IgD-negative memory B cell (primary cell): ENCODE measurements at regions not wholly inside any gene's neighbourhood (a gene's known extent, or its start where the extent isn't known, plus 50 kb on each side); places are given as distances from the start of the nearest gene placed in this dataset.

Experiments used
- H3K27ac Mint-ChIP-seq, 3 donors: one replicate each; pipeline ENCODE4 v1.8.0; 2020 to 2022; ENCODE audit warnings: mild to moderate bottlenecking in 3 of 3, mixed read lengths in 3 of 3, moderate library complexity in 1 of 3
- H3K27me3 Mint-ChIP-seq: one replicate; pipeline ENCODE4 v1.8.0; 2021; ENCODE audit warnings: mixed read lengths
- H3K36me3 Mint-ChIP-seq: one replicate; pipeline ENCODE4 v1.8.0; 2020; ENCODE audit warnings: mild to moderate bottlenecking, mixed read lengths
- H3K4me1 Mint-ChIP-seq, 3 donors: one replicate each; pipeline ENCODE4 v1.8.0; 2020 to 2022; ENCODE audit warnings: mixed read lengths in 3 of 3, mild to moderate bottlenecking in 1 of 3
- H3K4me3 Mint-ChIP-seq, 4 donors: one replicate each; pipeline ENCODE4 v1.8.0; 2020 to 2022; ENCODE audit warnings: mild to moderate bottlenecking in 4 of 4, mixed read lengths in 4 of 4, moderate library complexity in 3 of 4
- H3K9me3 Mint-ChIP-seq, 3 donors: one replicate each; pipeline ENCODE4 v1.8.0; 2020 to 2021; ENCODE audit warnings: mixed read lengths in 3 of 3, mild to moderate bottlenecking in 1 of 3

DNA sequence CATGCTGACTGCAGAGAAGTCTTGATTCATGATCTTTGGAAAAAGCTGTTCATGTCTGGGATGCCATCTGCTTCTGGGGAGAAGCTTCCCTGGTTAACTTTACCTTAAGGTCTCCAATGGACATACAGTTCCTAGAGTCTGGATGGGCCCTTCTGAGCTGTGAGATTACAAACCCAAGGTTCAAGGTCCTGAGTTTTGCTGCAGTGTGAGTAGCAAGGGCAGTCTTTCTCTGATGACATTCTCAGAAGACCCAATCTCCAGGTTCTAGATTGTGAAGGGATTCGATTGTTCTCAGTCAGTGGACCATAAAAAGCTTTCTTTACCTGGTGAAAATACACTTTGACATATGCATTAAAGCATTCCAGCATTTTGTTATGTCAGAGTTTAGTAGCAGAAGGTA lies 179.2 kb downstream of the AASDH start:
- Mint-ChIP-seq H3K9me3 (peaks cover 2 to 12% (median 3%) of the 10 kb centered on the region in 3 donors), H3K27me3 (no peaks in the 10 kb centered on the region), H3K4me3 (no peak overlapping the region)

DNA sequence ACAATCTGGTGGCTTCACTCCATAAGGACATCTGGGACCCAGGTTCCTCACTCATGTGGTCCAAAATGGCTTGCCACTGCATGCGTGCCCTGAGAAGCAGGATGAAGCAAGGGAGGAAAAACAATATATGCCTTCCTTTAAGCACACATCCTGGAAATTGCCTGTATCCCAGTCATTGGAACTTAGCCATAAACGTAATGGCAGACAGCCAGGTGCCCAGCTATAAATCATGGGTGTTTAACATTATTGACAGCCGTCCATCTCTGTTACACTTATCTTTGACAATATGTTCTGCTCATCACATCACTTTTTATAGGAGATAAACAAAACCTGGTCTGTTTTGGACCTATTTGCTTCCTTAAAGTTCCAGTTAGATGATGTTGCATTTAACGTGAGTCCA lies 181.0 kb downstream of the AASDH start:
- peaks cover 4% of the 10 kb centered on the region for H3K36me3 Mint-ChIP-seq

More for the DNA sequence above, 179.2 kb downstream of the AASDH start:
- peaks cover 5% of the 10 kb centered on the region for H3K36me3 Mint-ChIP-seq
- H3K4me1 Mint-ChIP-seq = no peaks in the 10 kb centered on the region
- H3K27ac Mint-ChIP-seq = no peak overlapping the region

DNA sequence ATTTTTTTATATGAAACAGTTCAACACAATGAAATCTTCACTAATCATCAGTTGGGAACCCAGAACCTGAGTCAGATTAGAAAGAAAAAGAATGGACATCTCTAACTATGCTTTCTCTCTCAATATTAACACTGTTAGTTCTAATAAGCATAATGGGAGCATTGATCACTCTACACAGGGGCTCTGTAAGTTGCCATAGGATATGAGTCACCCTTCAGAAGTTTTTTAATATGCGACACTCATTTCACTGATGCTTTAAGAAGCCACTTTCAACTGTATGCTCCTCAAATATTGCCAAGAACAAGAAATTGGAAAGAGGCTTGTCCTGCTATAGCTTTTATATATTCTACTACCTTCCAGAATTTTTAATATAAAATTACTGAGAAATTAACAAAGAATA lies 187.0 kb downstream of the AASDH start:
- H3K27ac Mint-ChIP-seq = no peak overlapping the region
- H3K36me3 Mint-ChIP-seq = no peaks in the 10 kb centered on the region

More for the DNA sequence above, 181.0 kb downstream of the AASDH start:
- Mint-ChIP-seq H3K4me1 (no peaks in the 10 kb centered on the region), H3K27ac (no peak overlapping the region), H3K9me3 (peaks cover under 1 to 4% (median under 1%) of the 10 kb centered on the region in 3 donors), H3K27me3 (no peaks in the 10 kb centered on the region), H3K4me3 (no peak overlapping the region)

DNA sequence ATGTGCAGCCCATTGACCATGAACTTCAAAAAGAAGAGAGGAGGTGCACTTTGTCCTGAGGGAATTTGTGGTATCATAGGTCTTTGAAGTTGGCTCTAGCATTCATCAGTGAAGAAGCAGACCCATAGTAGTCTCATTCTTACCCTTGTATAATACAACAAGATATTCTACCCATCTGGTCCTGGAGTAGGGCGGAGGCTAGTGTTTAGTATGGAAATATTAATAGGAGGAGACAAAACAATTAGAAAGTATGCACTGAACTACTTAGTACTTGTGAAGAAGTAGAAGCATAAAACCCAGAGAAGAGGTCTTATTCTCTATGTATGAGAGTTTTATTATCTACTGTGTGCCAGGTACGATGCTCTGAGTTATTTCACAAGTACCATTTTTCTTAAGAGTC lies 189.0 kb downstream of the AASDH start:
- no peaks in the 10 kb centered on the region for H3K36me3 Mint-ChIP-seq
- H3K27ac Mint-ChIP-seq = no peak overlapping the region
- H3K4me1 Mint-ChIP-seq = peaks cover 3 to 4% (median 4%) of the 10 kb centered on the region in 3 donors
- no peaks in the 10 kb centered on the region for H3K27me3 Mint-ChIP-seq
- no peaks in the 10 kb centered on the region for H3K9me3 Mint-ChIP-seq
- no peak overlapping the region for H3K4me3 Mint-ChIP-seq

More for the DNA sequence above, 187.0 kb downstream of the AASDH start:
- Mint-ChIP-seq H3K27me3 (no peaks in the 10 kb centered on the region), H3K9me3 (no peaks in the 10 kb centered on the region), H3K4me1 (peaks cover 3 to 4% (median 4%) of the 10 kb centered on the region in 3 donors), H3K4me3 (no peak overlapping the region)

DNA sequence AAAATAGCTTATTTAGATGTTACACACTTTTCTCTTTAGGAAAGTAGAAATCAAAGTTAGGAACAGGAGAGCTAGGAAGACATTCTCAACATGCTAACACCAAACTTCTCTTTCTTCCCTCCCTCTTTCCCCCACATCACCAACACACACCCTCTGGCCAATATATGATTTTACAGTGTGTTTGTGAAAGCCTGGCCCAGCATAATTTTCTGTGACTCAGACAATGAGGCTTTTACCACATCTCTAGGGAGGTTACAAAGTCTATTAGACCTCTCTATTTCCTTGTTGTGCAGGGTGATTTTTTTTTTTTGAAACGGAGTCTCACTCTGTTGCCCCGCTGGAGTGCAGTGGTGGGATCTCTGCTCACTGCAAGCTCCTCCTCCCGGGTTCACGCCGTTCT lies 189.9 kb downstream of the AASDH start:
- Mint-ChIP-seq H3K27ac (no peak overlapping the region), H3K36me3 (no peaks in the 10 kb centered on the region), H3K4me1 (peaks cover 3 to 4% (median 4%) of the 10 kb centered on the region in 3 donors), H3K27me3 (no peaks in the 10 kb centered on the region), H3K9me3 (no peaks in the 10 kb centered on the region), H3K4me3 (no peak overlapping the region)

DNA sequence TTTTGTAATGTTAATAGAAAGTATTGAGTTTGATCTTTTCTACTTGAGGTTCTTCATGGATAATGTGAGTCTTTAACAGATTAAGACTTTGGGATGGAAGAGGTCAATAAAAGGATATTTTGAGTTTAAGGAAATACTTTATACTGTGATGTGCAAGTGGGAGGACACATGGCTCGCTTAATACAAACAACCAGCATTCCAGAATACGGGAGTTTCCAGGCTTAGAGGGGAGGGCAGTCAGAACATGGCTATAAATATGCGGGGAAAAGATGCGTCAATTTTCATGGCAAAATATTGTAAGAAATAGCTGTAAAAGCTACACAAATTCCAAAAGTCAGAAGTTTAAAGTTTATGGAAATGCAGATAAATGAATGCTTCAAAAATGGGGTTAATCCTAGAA lies 192.3 kb downstream of the AASDH start:
- no peak overlapping the region for H3K27ac Mint-ChIP-seq
- peaks cover 3% of the 10 kb centered on the region for H3K27me3 Mint-ChIP-seq
- H3K4me1 Mint-ChIP-seq = peaks cover 1 to 4% (median 3%) of the 10 kb centered on the region in 3 donors
- H3K4me3 Mint-ChIP-seq = peak overlapping the region in 1 of 4 donors; percentile 45
- no peaks in the 10 kb centered on the region for H3K36me3 Mint-ChIP-seq
- H3K9me3 Mint-ChIP-seq = peaks cover 0 to 5% (median 0%) of the 10 kb centered on the region in 3 donors

DNA sequence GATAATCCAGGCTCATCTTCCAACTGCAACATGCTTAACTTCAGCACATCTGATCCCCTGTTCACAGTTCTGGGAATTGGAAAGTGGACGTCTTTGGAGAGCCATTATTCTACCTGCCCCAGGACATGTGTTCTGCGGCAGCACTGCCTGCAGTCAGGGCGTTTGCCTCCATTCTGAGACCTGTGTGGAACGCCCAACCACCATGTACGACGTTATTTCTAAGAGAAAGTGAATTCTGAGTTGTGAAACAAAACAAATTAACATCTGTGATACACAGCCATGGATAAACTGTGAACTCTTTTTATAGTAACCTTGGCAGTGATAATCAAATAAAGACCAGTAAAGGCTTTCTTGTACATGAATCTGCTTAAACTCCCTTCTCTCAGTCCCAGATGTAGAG lies 195.8 kb downstream of the AASDH start:
- Mint-ChIP-seq H3K4me3 (no peak overlapping the region), H3K27ac (no peak overlapping the region), H3K4me1 (peaks cover 0 to 2% (median 0%) of the 10 kb centered on the region in 3 donors)

DNA sequence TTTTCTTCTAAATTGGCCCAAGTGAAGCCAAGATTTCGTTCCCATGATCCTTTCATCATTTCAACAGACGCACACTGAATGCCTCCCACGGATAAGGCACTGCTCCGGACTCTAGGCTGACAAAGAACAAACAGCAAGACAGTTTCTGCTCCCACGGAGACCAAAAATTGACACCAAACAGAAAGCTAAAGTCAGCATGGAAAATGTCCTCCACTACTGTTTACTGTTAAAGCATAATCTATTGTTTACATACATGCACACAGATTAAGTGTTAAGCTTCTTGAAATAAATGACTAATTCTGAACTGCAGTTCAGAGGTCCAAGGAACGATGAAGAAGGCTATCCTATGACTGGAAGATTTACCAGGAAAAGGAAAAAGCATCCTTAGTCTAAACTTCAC lies 199.6 kb downstream of the AASDH start:
- peaks cover 6 to 24% (median 17%) of the 10 kb centered on the region in 3 donors for H3K4me1 Mint-ChIP-seq
- H3K4me3 Mint-ChIP-seq = no peak overlapping the region
- H3K27ac Mint-ChIP-seq = no peak overlapping the region
- peaks cover 3% of the 10 kb centered on the region for H3K27me3 Mint-ChIP-seq
- H3K9me3 Mint-ChIP-seq = peaks cover 0 to 5% (median 0%) of the 10 kb centered on the region in 3 donors
- no peaks in the 10 kb centered on the region for H3K36me3 Mint-ChIP-seq

More for the DNA sequence above, 195.8 kb downstream of the AASDH start:
- Mint-ChIP-seq H3K27me3 (peaks cover 3% of the 10 kb centered on the region), H3K36me3 (no peaks in the 10 kb centered on the region), H3K9me3 (peaks cover 0 to 5% (median 0%) of the 10 kb centered on the region in 3 donors)

DNA sequence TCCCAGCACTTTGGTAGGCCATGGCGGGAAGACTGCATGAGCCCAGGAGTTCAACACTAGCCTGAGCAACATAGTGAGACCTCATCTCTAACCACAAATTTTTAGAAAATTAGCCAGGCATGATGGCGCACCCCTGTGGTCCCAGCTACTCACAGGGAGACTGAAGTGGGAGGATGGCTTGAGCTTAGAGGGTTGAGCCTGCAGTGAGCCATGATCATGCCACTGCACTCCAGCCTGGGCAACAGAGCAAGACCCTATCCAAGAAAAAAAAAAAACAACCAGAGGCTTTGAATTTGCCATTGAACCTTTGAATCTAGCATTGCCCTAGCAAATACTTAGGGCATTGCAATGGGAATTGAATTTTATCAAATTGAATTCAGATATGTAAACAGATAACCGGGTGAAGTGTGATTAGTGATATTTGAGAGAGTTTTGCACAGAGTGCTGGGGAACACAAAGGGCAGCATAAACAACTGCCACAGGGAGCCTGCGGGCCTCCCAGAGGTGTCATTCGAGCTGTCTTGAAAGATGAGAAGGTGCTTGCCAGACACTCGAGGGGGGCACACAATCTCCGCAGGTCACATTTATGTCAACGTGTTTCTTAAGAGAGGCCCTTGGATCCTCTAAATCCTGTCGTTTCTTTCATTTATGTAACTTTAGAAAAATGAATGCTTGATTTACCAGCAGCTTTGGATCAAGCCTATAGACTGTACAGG lies 200.3 kb downstream of the AASDH start:
- H3K36me3 Mint-ChIP-seq = no peaks in the 10 kb centered on the region
- H3K27me3 Mint-ChIP-seq = peaks cover 3% of the 10 kb centered on the region
- no peak overlapping the region for H3K4me3 Mint-ChIP-seq
- peaks cover 0 to 5% (median 0%) of the 10 kb centered on the region in 3 donors for H3K9me3 Mint-ChIP-seq
- H3K27ac Mint-ChIP-seq = no peak overlapping the region
- H3K4me1 Mint-ChIP-seq = peaks cover 9 to 29% (median 19%) of the 10 kb centered on the region in 3 donors

DNA sequence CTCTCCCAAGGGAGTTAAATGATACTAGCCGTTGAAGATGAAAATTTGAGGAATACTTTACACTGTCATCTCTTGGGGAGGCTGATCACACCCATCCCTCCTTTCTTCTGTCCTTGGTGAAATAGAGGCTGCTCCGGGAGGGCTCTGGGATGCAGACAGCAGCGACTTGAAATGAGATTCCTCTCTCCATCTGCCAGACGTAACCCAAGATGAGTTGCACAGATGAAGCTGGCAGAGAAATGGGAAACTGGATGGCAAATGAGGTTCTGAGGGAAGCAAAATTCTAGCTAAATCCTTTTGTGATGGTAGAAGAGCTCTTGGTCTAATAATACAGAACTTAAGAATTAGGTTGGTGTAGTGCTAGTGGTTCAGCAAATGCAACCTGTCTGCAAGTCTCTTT lies 201.4 kb downstream of the AASDH start:
- Mint-ChIP-seq H3K27me3 (peaks cover 3% of the 10 kb centered on the region), H3K9me3 (no peaks in the 10 kb centered on the region), H3K36me3 (no peaks in the 10 kb centered on the region), H3K27ac (peak overlapping the region in 2 of 3 donors; percentile 9 to 95), H3K4me1 (peaks cover 19 to 31% (median 19%) of the 10 kb centered on the region in 3 donors), H3K4me3 (no peak overlapping the region)

DNA sequence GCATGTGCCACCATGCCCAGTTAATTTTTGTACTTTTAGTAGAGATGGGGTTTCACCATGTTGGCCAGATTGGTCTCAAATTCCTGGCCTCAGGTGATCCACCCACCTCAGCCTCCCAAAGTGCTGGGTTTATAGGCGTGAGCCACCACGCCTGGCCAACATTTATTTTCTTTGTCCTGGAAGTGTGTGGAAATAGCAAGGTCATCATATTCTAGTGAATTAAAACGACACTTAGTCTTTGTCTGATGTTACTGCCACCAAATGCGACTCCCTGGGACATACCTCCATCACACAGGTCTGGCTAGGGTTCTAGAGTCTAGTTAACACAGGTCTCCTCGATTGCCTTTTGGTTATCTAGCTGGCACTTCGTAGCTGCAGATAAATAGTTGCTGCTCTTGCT lies 203.1 kb downstream of the AASDH start:
- peaks cover 19 to 31% (median 24%) of the 10 kb centered on the region in 3 donors for H3K4me1 Mint-ChIP-seq
- H3K4me3 Mint-ChIP-seq = peak overlapping the region in 2 of 4 donors; percentile 73 to 91
- no peaks in the 10 kb centered on the region for H3K9me3 Mint-ChIP-seq
- H3K27ac Mint-ChIP-seq = peak overlapping the region in 2 of 3 donors; percentile 58 to 95
- no peaks in the 10 kb centered on the region for H3K36me3 Mint-ChIP-seq
- H3K27me3 Mint-ChIP-seq = no peaks in the 10 kb centered on the region

DNA sequence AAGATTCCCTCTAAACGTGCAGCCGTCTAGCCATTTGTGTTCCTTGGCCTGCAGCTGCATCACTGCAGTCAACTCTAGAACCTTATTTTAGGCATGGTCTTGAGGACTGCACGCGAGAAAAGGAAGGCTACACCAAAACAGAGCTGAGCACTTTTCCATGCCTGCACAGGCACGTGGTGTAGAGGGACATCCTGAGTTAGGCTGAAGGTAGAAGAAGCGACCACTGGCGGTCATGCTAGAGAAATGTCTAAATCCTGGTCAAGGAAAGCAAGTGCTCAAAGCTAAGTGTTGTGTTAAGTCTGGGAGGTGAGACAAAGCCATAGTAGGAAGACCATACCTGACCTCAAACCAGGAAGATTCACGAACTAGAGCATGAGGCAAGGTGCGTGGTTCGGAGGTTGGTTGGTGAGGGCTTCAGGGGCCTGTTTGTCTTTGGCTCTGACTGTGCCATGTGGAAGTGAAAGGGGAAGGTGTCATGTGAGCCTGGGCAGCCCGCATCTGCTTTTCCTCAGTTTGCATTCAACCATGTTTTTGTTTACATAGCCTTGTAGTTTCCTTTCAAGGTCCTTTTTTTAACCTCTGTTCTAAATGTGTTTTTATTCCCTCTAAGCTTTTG lies 203.8 kb downstream of the AASDH start:
- Mint-ChIP-seq H3K27ac (peak overlapping the region; percentile 8 to 95 (median 58)), H3K27me3 (no peaks in the 10 kb centered on the region), H3K9me3 (no peaks in the 10 kb centered on the region), H3K4me3 (peak overlapping the region in 3 of 4 donors; percentile 0 to 91 (median 79)), H3K36me3 (no peaks in the 10 kb centered on the region), H3K4me1 (peaks cover 19 to 31% (median 24%) of the 10 kb centered on the region in 3 donors)

DNA sequence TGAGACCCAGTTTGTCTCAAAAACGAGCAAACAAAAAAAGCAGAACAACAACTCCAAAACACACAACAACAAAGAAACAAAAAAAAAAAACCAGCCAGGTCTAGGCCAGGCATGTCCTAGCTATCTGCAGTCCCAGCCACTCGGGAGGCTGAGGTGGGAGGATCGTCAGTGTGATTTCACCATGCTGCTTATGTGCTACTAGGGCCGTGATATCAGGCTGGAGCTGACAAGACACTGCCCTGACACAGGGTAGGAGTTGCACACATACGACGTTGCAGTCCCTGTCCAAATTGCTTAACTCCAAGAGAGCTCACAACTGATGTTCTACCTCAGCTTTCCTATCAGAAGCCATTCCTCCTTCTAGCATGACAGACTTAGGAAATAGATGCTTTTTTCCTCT lies 204.9 kb downstream of the AASDH start:
- Mint-ChIP-seq H3K9me3 (no peaks in the 10 kb centered on the region), H3K4me3 (peak overlapping the region in 2 of 4 donors; percentile 60 to 83), H3K4me1 (peaks cover 19 to 29% (median 24%) of the 10 kb centered on the region in 3 donors), H3K27ac (no peak overlapping the region), H3K27me3 (no peaks in the 10 kb centered on the region), H3K36me3 (no peaks in the 10 kb centered on the region)

DNA sequence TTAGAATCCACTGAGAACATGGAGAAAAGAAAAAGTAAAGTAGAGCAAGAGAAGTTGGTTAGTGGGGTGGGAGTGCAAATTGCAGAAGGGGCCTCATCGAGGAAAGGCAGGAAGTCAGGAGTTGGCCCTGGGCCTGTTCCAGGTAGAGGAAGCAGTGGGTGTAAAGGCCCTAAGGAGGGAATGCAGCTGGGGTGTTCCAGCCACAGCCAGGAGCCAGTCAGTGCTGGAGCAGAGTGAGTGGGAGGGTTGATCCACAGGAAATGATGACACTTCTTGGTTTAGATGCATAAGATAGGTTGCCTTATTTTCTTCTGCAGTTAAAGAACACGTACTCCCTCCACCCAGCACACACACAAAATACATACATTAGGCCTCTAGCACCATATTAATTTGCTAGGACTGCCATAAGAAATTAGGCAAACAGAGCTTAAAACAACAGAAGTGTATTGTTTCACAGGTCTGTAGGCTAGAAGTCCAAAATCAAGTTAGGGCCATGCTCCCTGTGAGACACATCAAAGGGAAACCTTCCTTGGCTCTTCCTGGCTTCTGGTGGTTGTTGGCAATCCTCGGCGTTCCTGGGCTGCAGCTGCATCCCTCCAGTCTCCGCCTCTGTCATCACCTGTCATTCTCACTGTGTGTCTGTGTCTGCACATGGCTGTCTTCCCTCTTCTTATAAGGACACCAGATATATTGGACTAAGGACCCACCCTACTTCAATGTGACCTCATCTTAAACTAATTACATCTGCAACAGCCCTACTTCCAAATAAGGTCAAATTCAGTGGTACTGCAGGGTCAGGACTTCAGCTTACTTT lies 205.9 kb downstream of the AASDH start:
- Mint-ChIP-seq H3K27me3 (no peaks in the 10 kb centered on the region), H3K27ac (peak overlapping the region in 1 of 3 donors; percentile 46), H3K9me3 (peaks cover 0 to 4% (median 0%) of the 10 kb centered on the region in 3 donors), H3K4me1 (peaks cover 19 to 27% (median 24%) of the 10 kb centered on the region in 3 donors), H3K4me3 (peak overlapping the region in 1 of 4 donors; percentile 24), H3K36me3 (no peaks in the 10 kb centered on the region)

DNA sequence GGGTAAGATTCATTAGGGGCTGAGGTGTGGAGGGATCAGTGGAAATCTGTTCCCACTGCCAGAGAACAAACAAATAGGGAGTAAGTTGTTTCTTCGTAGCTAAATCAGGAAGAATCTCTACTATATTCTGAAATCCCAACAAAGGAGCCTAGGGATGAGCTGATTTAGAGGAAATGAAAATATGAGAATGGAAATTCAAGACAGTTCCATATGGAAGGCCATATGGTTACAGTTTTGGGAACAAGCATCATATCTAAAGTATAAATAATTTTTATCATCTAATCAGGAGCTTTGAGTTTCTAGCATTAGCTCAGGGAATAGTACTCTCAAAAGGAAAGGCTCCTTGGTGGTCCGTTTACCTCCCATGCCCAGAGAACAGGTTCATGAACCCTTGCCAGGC lies 218.2 kb downstream of the AASDH start:
- H3K4me1 Mint-ChIP-seq = peaks cover 0 to 2% (median 0%) of the 10 kb centered on the region in 3 donors
- H3K27me3 Mint-ChIP-seq = no peaks in the 10 kb centered on the region
- no peak overlapping the region for H3K4me3 Mint-ChIP-seq
- no peak overlapping the region for H3K27ac Mint-ChIP-seq
- H3K36me3 Mint-ChIP-seq = peaks cover 5% of the 10 kb centered on the region
- peaks cover 6% of the 10 kb centered on the region in 3 donors for H3K9me3 Mint-ChIP-seq
